GM12878 (cell line): ENCODE measurements at regions not wholly inside any gene's neighbourhood (a gene's known extent, or its start where the extent isn't known, plus 50 kb on each side); places are given as distances from the start of the nearest gene placed in this dataset.

ENCODE experiments used
- ATAC-seq: fragments of 200-7000 bp; cut with Tn5 transposase; 3 replicates; pipeline ENCODE4 v1.9.1; 2020; ENCODE audit warnings: mild to moderate bottlenecking, moderate library complexity
- BruUV-seq: library from RNA; stranded (reverse); fragments of 400-500 nt; replicated peaks from 2 replicates; lab custom pipeline; 2021; lab: Mats Ljungman, UMichigan
- CTCF ChIA-PET: fragments of 300-600 bp; sonication (Branson Sonifier 250); formaldehyde crosslinking; extraction: SDS; loops from one replicate; lab custom pipeline; 2021; ENCODE audit warnings: inconsistent platforms; lab: Yijun Ruan, JAX
- POLR2A ChIA-PET: fragments of 350-600 bp; formaldehyde crosslinking; extraction: SDS; loops from one replicate; lab custom pipeline; 2021; ENCODE audit warnings: inconsistent platforms; lab: Charles Lee
- RAD21 ChIA-PET: fragments of 300-600 bp; sonication (Branson Sonifier 250); formaldehyde crosslinking; loops from one replicate; lab custom pipeline; 2023; ENCODE audit warnings: antibody characterized with exemption; ENCODE audit not compliant: unreplicated experiment; lab: Charles Lee
- SMC1A ChIA-PET: fragments of 300-600 bp; sonication (Branson Sonifier 250); formaldehyde crosslinking; loops from one replicate; lab custom pipeline; 2023; ENCODE audit not compliant: unreplicated experiment, uncharacterized antibody; lab: Charles Lee
- DNase-seq: peaks from one replicate; pipeline ENCODE4 v3.0.0-alpha.2; 2011; ENCODE audit warnings: low read depth, low spot score
- FAIRE-seq: peaks from 3 replicates; lab custom pipeline; 2011; peaks lifted over from hg19 to GRCh38; lab: Jason Lieb, UNC
- H2AFZ ChIP-seq: 2 replicates; pipeline ENCODE4 v1.6.0; 2011; ENCODE audit warnings: low read depth, low read length, control low read depth; ENCODE audit not compliant: control insufficient read depth
- H3K27ac ChIP-seq: 2 replicates; pipeline ENCODE4 v1.5.1; 2011; ENCODE audit warnings: control low read depth; ENCODE audit not compliant: control insufficient read depth, insufficient read depth
- H3K27me3 ChIP-seq, 2 experiments: replicated peaks in 1 of 2; 2 replicates each; pipeline versions ENCODE4 v1.6.0 to v1.6.1; 2011; ENCODE audit warnings: low read length in 1 of 2; ENCODE audit not compliant: control insufficient read depth in 2 of 2, insufficient read depth in 2 of 2
- H3K36me3 ChIP-seq, 2 experiments: 2 replicates each; pipeline ENCODE4 v1.5.1; 2011; ENCODE audit warnings: low read length in 1 of 2; ENCODE audit not compliant: control insufficient read depth in 2 of 2, insufficient read depth in 2 of 2
- H3K4me1 ChIP-seq: 2 replicates; pipeline ENCODE4 v1.6.1; 2011; ENCODE audit warnings: mild to moderate bottlenecking, low read length, moderate library complexity, mixed read lengths; ENCODE audit not compliant: control insufficient read depth, insufficient read depth
- H3K4me2 ChIP-seq: 2 replicates; pipeline ENCODE4 v1.6.0; 2011; ENCODE audit warnings: control low read depth; ENCODE audit not compliant: control insufficient read depth, insufficient read depth
- H3K4me3 ChIP-seq: fragments of 200-600 bp; sonication (generic); 2 replicates; pipeline ENCODE4 v1.5.1; 2016
- H3K79me2 ChIP-seq: 2 replicates; pipeline ENCODE4 v1.6.0; 2011; ENCODE audit warnings: low read length; ENCODE audit not compliant: control insufficient read depth, insufficient read depth
- H3K9ac ChIP-seq: 2 replicates; pipeline ENCODE4 v1.8.0; 2011; ENCODE audit warnings: low read length, control low read depth, mixed read lengths; ENCODE audit not compliant: control insufficient read depth, insufficient read depth
- H3K9me3 ChIP-seq: replicated peaks from 3 replicates; pipeline ENCODE4 v1.5.1; 2011; ENCODE audit warnings: mild to moderate bottlenecking, low read length; ENCODE audit not compliant: control insufficient read depth, insufficient read depth
- H4K20me1 ChIP-seq: 2 replicates; pipeline ENCODE4 v1.6.0; 2011; ENCODE audit not compliant: control insufficient read depth, insufficient read depth
- BCL11A ChIP-seq: IDR thresholded peaks from 2 replicates; pipeline ENCODE4 v1.6.1; 2011; ENCODE audit warnings: low read depth, low read length
- CBFB ChIP-seq: IDR thresholded peaks from 2 replicates; pipeline ENCODE4 v1.6.1; 2016; ENCODE audit warnings: antibody characterized with exemption, low read depth
- CEBPZ ChIP-seq: fragments of 150-350 bp; IDR thresholded peaks from 2 replicates; pipeline ENCODE4 v1.6.1; 2016; ENCODE audit warnings: low read depth, low read length
- EGR1 ChIP-seq, 2 experiments: IDR thresholded peaks; 1 replicate in 1 of 2; 2 replicates in 1 of 2; pipeline ENCODE4 v1.6.1; 2011 to 2012; ENCODE audit warnings: low read depth in 2 of 2, low read length in 2 of 2, borderline replicate concordance in 1 of 2, mild to moderate bottlenecking in 1 of 2, moderate library complexity in 1 of 2
- ETV6 ChIP-seq, 2 experiments: fragments of 450-650 bp in 1 of 2; IDR thresholded peaks in 1 of 2; conservative IDR thresholded peaks in 1 of 2; 2 replicates each; pipeline ENCODE4 v1.6.1; 2014; ENCODE audit warnings: antibody characterized with exemption in 1 of 2, borderline replicate concordance in 1 of 2, low read depth in 1 of 2, mild to moderate bottlenecking in 1 of 2, moderate library complexity in 1 of 2
- FOXM1 ChIP-seq: IDR thresholded peaks from 2 replicates; pipeline ENCODE4 v1.6.1; 2012; ENCODE audit warnings: low read depth, mild to moderate bottlenecking, inconsistent platforms, low read length, moderate library complexity
- NFXL1 ChIP-seq: fragments of 450-650 bp; IDR thresholded peaks from 2 replicates; pipeline ENCODE4 v1.6.1; 2017; ENCODE audit warnings: antibody characterized with exemption, mild to moderate bottlenecking, borderline replicate concordance
- POLR2AphosphoS5 ChIP-seq: IDR thresholded peaks from 2 replicates; pipeline ENCODE4 v1.6.1; 2011; ENCODE audit warnings: mild to moderate bottlenecking, low read length, inconsistent platforms
- POU2F2 ChIP-seq: IDR thresholded peaks from 3 replicates; pipeline ENCODE4 v1.6.1; 2011; ENCODE audit warnings: low read depth, mild to moderate bottlenecking, low read length, borderline replicate concordance
- REST ChIP-seq: IDR thresholded peaks from 2 replicates; pipeline ENCODE4 v1.6.1; 2012; ENCODE audit warnings: mild to moderate bottlenecking, low read depth, low read length
- ZNF592 ChIP-seq: fragments of 450-650 bp; IDR thresholded peaks from 2 replicates; pipeline ENCODE4 v1.6.1; 2017; ENCODE audit warnings: mild to moderate bottlenecking, moderate library complexity
- WGBS: methylation state at CpG from one replicate; pipeline ENCODE4 v1.1.6; 2016; ENCODE audit warnings: low lambda C conversion rate; ENCODE audit not compliant: insufficient replicate concordance, insufficient coverage; ENCODE audit errors: missing lambda C conversion rate; 5-methylcytosine and 5-hydroxymethylcytosine counted together
- in situ Hi-C: fragments of 300-500 bp; cut with MboI; formaldehyde crosslinking; loops from 9 replicates; pipeline ENCODE4 v1.14.3; 2018; ENCODE audit warnings: mixed read lengths
- intact Hi-C: fragments of 100-400 bp; cut with micrococcal nuclease; formaldehyde crosslinking; loops from one replicate; pipeline ENCODE4 v1.14.2; 2022; ENCODE audit not compliant: unreplicated experiment

GRCh38 chr10:60594476-60595051 is 183.7 kb upstream of the CDK1 start (continued):
- TF ChIP-seq ZNF592 (no peak), NFXL1 (no peak), EGR1 (IDR thresholded peaks at IDR 0.05; ENCODE audit: borderline replicate concordance in 1 of 2, low read depth in 2 of 2, low read length in 2 of 2) (no peak), ETV6 (conservative IDR thresholded peaks at IDR 0.05 in 1 of 2, IDR thresholded peaks at IDR 0.05 in 1 of 2; ENCODE audit: borderline replicate concordance in 1 of 2, low read depth in 1 of 2) (no peak)

GRCh38 chr10:60591119-60591518 is 187.2 kb upstream of the CDK1 start:
- Histone ChIP-seq H3K4me1 (no peaks in the 10 kb centered on the region), H3K9ac (no peak overlapping the region), H3K27me3 (no peaks in the 10 kb centered on the region), H3K4me2 (no peak overlapping the region), H3K4me3 (no peak overlapping the region), H3K36me3 (no peaks in the 10 kb centered on the region), H4K20me1 (no peaks in the 10 kb centered on the region), H3K27ac (no peak overlapping the region), H3K79me2 (no peaks in the 10 kb centered on the region), H2AFZ (no peak overlapping the region), H3K9me3 (no peaks in the 10 kb centered on the region)
- intact Hi-C loops (no loop called here), in situ Hi-C loops (no loop called here)
- BruUV-seq, result no TSS peak
- ChIA-PET SMC1A (no interaction called here), RAD21 (no interaction called here), CTCF (no interaction called here), POLR2A (no interaction called here)
- FAIRE-seq (no peak), DNase-seq (no peak), ATAC-seq (no peak)
- WGBS, result 55% methylated on average over 2 of the region's 2 CpGs
- TF ChIP-seq CEBPZ, result no peak
- TF ChIP-seq FOXM1, result no peak
- TF ChIP-seq REST, result no peak
- no peak for TF ChIP-seq POU2F2
- no peak for TF ChIP-seq POLR2AphosphoS5
- TF ChIP-seq BCL11A, result no peak
- no peak for TF ChIP-seq CBFB
